GM23338 (cell line): ENCODE measurements at regions not wholly inside any gene's neighbourhood (a gene's known extent, or its start where the extent isn't known, plus 50 kb on each side); places are given as distances from the start of the nearest gene placed in this dataset.
A peak's percentile ranks its signal among the peaks of the same experiment; 100 is the strongest.

Source experiments
- ATAC-seq: fragments of 200-7000 bp; cut with Tn5 transposase; 3 replicates; pipeline ENCODE4 v1.9.1; 2020
- DNase-seq: peaks from one replicate; pipeline ENCODE4 v3.0.0-alpha.2; 2015; ENCODE audit warnings: low spot score
- H2AFZ ChIP-seq: fragments of 200-600 bp; sonication (generic); 2 replicates; pipeline ENCODE4 v1.8.0; 2016; ENCODE audit warnings: antibody characterized with exemption, mild to moderate bottlenecking, moderate library complexity
- H3F3A ChIP-seq: fragments of 200-600 bp; sonication (generic); replicated peaks from 2 replicates; pipeline ENCODE4 v1.8.0; 2017; ENCODE audit warnings: antibody characterized with exemption, mixed run types, low read depth
- H3K27ac ChIP-seq: fragments of 200-600 bp; sonication (generic); 2 replicates; pipeline ENCODE4 v1.6.1; 2016; ENCODE audit warnings: low read depth
- H3K27me3 ChIP-seq: fragments of 200-600 bp; sonication (generic); 2 replicates; pipeline ENCODE4 v1.8.0; 2016; ENCODE audit warnings: mild to moderate bottlenecking, mixed run types, moderate library complexity; ENCODE audit not compliant: insufficient read depth
- H3K36me3 ChIP-seq: fragments of 200-600 bp; sonication (generic); 2 replicates; pipeline ENCODE4 v1.8.0; 2016; ENCODE audit warnings: mild to moderate bottlenecking; ENCODE audit not compliant: insufficient read depth
- H3K4me1 ChIP-seq: fragments of 200-600 bp; sonication (generic); 2 replicates; pipeline ENCODE4 v1.8.0; 2016; ENCODE audit warnings: mild to moderate bottlenecking, moderate library complexity; ENCODE audit not compliant: insufficient read depth
- H3K4me2 ChIP-seq: fragments of 200-600 bp; sonication (generic); 2 replicates; pipeline ENCODE4 v1.7.1; 2017; ENCODE audit warnings: mixed run types
- H3K4me3 ChIP-seq: fragments of 200-600 bp; sonication (generic); 2 replicates; pipeline ENCODE4 v1.6.1; 2016; ENCODE audit warnings: mixed run types
- H3K79me2 ChIP-seq: fragments of 200-600 bp; sonication (generic); replicated peaks from 2 replicates; pipeline ENCODE4 v1.8.0; 2017; ENCODE audit warnings: mild to moderate bottlenecking; ENCODE audit not compliant: insufficient read depth
- H3K9me2 ChIP-seq: fragments of 200-600 bp; sonication (generic); 2 replicates; pipeline ENCODE4 v1.8.0; 2017; ENCODE audit not compliant: insufficient read depth
- H4K20me1 ChIP-seq: fragments of 200-600 bp; sonication (generic); replicated peaks from 2 replicates; pipeline ENCODE4 v1.8.0; 2017; ENCODE audit warnings: mild to moderate bottlenecking; ENCODE audit not compliant: insufficient read depth
- H3K27ac Mint-ChIP-seq: 2 replicates; pipeline ENCODE4 v1.8.0; 2020; ENCODE audit warnings: inconsistent platforms, mild to moderate bottlenecking, moderate library complexity, mixed read lengths
- H3K27me3 Mint-ChIP-seq: 3 replicates; pipeline ENCODE4 v1.8.0; 2022; ENCODE audit warnings: low read depth, mild to moderate bottlenecking, moderate library complexity, mixed read lengths, inconsistent platforms; ENCODE audit not compliant: insufficient read depth, poor library complexity
- H3K36me3 Mint-ChIP-seq: 3 replicates; pipeline ENCODE4 v1.8.0; 2021; ENCODE audit warnings: low read depth, mild to moderate bottlenecking, inconsistent platforms, moderate library complexity, mixed read lengths
- H3K4me1 Mint-ChIP-seq: 3 replicates; pipeline ENCODE4 v1.8.0; 2020; ENCODE audit warnings: mild to moderate bottlenecking, inconsistent platforms, mixed read lengths
- H3K4me3 Mint-ChIP-seq: 3 replicates; pipeline ENCODE4 v1.8.0; 2021; ENCODE audit warnings: moderate library complexity, mild to moderate bottlenecking, inconsistent platforms, mixed read lengths
- H3K9me3 Mint-ChIP-seq: 3 replicates; pipeline ENCODE4 v1.8.0; 2020; ENCODE audit warnings: moderate library complexity, mild to moderate bottlenecking, inconsistent platforms, mixed read lengths
- CREB1 ChIP-seq: fragments of 250-450 bp; sonication (Bioruptor Pico); IDR thresholded peaks from 2 replicates; pipeline ENCODE4 v1.5.0; 2020; ENCODE audit warnings: low read depth, mild to moderate bottlenecking, moderate library complexity
- EZH2phosphoT487 ChIP-seq: fragments of 200-600 bp; sonication (generic); IDR thresholded peaks from one replicate; pipeline ENCODE4 v1.8.1; 2018; ENCODE audit warnings: antibody characterized with exemption; ENCODE audit not compliant: unreplicated experiment
- NANOG ChIP-seq: IDR thresholded peaks from 2 replicates; pipeline ENCODE4 v1.6.1; 2016; ENCODE audit warnings: antibody characterized with exemption, borderline replicate concordance
- ZNF114 ChIP-seq: fragments of 250-450 bp; sonication (Bioruptor Pico); IDR thresholded peaks from 2 replicates; pipeline ENCODE4 v1.5.0; 2020; ENCODE audit warnings: mild to moderate bottlenecking, moderate library complexity
- ZNF331 ChIP-seq: fragments of 250-450 bp; sonication (Bioruptor Pico); IDR thresholded peaks from 2 replicates; pipeline ENCODE4 v1.5.0; 2020; ENCODE audit warnings: low read depth, mild to moderate bottlenecking, moderate library complexity
- TF ChIP-seq, protein P1 (sequence below): fragments of 250-450 bp; sonication (Bioruptor Pico); IDR thresholded peaks from 2 replicates; pipeline ENCODE4 v1.5.0; 2020; ENCODE audit warnings: mild to moderate bottlenecking, moderate library complexity
- TF ChIP-seq, protein P2 (sequence below), 2 experiments: fragments of 200-600 bp in 1 of 2; sonication (generic) in 1 of 2; conservative IDR thresholded peaks; 2 replicates each; pipeline versions ENCODE4 v1.5.1 to v1.6.1; 2016 to 2017; ENCODE audit warnings: antibody characterized with exemption in 2 of 2, low read depth in 2 of 2, mild to moderate bottlenecking in 2 of 2, moderate library complexity in 1 of 2

GRCh38 chr7:17497549-17498167, 199.2 kb downstream of the AHR start:
- Histone ChIP-seq H3K36me3 (no peaks in the 10 kb centered on the region), H3K79me2 (no peaks in the 10 kb centered on the region), H3K9me2 (peaks cover 9% of the 10 kb centered on the region; the same call in 1 of the 2 replicates), H4K20me1 (no peaks in the 10 kb centered on the region), H3F3A (no peaks in the 10 kb centered on the region), H3K4me1 (peaks cover 38% of the 10 kb centered on the region), H3K4me2 (no peak overlapping the region; the same call in 1 of the 2 replicates), H3K4me3 (no peak overlapping the region), H3K27me3 (no peaks in the 10 kb centered on the region), H2AFZ (no peak overlapping the region), H3K27ac (no peak overlapping the region)
- 0 out of 2 replicates have a peak overlapping the region, but pooled peaks have one; percentile 26 for H3K27ac Mint-ChIP-seq
- TF ChIP-seq, protein P1, sequence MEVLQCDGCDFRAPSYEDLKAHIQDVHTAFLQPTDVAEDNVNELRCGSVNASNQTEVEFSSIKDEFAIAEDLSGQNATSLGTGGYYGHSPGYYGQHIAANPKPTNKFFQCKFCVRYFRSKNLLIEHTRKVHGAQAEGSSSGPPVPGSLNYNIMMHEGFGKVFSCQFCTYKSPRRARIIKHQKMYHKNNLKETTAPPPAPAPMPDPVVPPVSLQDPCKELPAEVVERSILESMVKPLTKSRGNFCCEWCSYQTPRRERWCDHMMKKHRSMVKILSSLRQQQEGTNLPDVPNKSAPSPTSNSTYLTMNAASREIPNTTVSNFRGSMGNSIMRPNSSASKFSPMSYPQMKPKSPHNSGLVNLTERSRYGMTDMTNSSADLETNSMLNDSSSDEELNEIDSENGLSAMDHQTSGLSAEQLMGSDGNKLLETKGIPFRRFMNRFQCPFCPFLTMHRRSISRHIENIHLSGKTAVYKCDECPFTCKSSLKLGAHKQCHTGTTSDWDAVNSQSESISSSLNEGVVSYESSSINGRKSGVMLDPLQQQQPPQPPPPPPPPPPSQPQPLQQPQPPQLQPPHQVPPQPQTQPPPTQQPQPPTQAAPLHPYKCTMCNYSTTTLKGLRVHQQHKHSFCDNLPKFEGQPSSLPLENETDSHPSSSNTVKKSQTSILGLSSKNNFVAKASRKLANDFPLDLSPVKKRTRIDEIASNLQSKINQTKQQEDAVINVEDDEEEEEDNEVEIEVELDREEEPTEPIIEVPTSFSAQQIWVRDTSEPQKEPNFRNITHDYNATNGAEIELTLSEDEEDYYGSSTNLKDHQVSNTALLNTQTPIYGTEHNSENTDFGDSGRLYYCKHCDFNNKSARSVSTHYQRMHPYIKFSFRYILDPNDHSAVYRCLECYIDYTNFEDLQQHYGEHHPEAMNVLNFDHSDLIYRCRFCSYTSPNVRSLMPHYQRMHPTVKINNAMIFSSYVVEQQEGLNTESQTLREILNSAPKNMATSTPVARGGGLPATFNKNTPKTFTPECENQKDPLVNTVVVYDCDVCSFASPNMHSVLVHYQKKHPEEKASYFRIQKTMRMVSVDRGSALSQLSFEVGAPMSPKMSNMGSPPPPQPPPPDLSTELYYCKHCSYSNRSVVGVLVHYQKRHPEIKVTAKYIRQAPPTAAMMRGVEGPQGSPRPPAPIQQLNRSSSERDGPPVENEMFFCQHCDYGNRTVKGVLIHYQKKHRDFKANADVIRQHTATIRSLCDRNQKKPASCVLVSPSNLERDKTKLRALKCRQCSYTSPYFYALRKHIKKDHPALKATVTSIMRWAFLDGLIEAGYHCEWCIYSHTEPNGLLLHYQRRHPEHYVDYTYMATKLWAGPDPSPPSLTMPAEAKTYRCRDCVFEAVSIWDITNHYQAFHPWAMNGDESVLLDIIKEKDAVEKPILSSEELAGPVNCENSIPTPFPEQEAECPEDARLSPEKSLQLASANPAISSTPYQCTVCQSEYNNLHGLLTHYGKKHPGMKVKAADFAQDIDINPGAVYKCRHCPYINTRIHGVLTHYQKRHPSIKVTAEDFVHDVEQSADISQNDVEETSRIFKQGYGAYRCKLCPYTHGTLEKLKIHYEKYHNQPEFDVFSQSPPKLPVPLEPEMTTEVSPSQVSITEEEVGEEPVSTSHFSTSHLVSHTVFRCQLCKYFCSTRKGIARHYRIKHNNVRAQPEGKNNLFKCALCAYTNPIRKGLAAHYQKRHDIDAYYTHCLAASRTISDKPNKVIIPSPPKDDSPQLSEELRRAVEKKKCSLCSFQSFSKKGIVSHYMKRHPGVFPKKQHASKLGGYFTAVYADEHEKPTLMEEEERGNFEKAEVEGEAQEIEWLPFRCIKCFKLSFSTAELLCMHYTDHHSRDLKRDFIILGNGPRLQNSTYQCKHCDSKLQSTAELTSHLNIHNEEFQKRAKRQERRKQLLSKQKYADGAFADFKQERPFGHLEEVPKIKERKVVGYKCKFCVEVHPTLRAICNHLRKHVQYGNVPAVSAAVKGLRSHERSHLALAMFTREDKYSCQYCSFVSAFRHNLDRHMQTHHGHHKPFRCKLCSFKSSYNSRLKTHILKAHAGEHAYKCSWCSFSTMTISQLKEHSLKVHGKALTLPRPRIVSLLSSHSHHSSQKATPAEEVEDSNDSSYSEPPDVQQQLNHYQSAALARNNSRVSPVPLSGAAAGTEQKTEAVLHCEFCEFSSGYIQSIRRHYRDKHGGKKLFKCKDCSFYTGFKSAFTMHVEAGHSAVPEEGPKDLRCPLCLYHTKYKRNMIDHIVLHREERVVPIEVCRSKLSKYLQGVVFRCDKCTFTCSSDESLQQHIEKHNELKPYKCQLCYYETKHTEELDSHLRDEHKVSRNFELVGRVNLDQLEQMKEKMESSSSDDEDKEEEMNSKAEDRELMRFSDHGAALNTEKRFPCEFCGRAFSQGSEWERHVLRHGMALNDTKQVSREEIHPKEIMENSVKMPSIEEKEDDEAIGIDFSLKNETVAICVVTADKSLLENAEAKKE: peak; percentile 52; the same call in 1 of the 2 replicates
- TF ChIP-seq EZH2phosphoT487 (no peak), ZNF331 (no peak), NANOG (no peak), ZNF114 (CRISPR knock-in tag) (no peak), CREB1 (CRISPR knock-in tag) (no peak)
- TF ChIP-seq, protein P2, sequence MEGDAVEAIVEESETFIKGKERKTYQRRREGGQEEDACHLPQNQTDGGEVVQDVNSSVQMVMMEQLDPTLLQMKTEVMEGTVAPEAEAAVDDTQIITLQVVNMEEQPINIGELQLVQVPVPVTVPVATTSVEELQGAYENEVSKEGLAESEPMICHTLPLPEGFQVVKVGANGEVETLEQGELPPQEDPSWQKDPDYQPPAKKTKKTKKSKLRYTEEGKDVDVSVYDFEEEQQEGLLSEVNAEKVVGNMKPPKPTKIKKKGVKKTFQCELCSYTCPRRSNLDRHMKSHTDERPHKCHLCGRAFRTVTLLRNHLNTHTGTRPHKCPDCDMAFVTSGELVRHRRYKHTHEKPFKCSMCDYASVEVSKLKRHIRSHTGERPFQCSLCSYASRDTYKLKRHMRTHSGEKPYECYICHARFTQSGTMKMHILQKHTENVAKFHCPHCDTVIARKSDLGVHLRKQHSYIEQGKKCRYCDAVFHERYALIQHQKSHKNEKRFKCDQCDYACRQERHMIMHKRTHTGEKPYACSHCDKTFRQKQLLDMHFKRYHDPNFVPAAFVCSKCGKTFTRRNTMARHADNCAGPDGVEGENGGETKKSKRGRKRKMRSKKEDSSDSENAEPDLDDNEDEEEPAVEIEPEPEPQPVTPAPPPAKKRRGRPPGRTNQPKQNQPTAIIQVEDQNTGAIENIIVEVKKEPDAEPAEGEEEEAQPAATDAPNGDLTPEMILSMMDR (conservative IDR thresholded peaks at IDR 0.05; ENCODE audit: low read depth in 2 of 2): no peak
- ATAC-seq (peak; percentile 61), DNase-seq (peak; percentile 23)
- H3K9me3 Mint-ChIP-seq: no peaks in the 10 kb centered on the region
- no peak overlapping the region for H3K4me3 Mint-ChIP-seq
- no peaks in the 10 kb centered on the region for H3K36me3 Mint-ChIP-seq
- no peaks in the 10 kb centered on the region for H3K27me3 Mint-ChIP-seq
- peaks cover 48% of the 10 kb centered on the region for H3K4me1 Mint-ChIP-seq
